ENCODE measurements at regions not wholly inside any gene's neighbourhood (a gene's known extent, or its start where the extent isn't known, plus 50 kb on each side); places are given as distances from the start of the nearest gene placed in this dataset. TPM values are rescaled to one million over a fixed set of nuclear protein-coding genes. Genes with fewer than 3 reads are reported as not detected.

Small RNA genes lying in the stretch of these regions (small RNA-seq; reads per million reads assigned to genes)
- gene MIR4316 (not detected), gene RF00019 (not detected)
